ENCODE measurements at regions not wholly inside any gene's neighbourhood (a gene's known extent, or its start where the extent isn't known, plus 50 kb on each side); places are given as distances from the start of the nearest gene placed in this dataset.

DNA sequence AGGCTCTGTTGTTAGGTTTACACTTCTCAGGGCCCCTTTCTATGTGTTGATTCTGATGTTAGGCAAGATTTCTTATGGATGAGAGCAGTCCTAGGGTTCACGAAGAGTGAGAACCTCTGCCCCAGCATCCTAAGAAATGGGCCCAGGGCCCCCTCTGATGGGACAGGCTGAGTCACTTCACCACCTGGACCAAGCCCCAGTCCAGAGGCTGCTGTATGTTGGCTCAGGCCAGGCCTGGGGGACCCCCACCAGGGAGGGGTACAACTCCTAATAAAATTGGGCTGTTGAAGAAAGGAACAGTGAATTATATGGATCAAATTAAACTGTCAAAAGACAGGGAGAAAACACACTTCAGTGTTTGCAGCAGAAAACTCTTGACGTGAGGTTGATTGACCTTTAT is 365.9 kb upstream of the HS6ST1 start:
- TF ChIP-seq, protein P1, sequence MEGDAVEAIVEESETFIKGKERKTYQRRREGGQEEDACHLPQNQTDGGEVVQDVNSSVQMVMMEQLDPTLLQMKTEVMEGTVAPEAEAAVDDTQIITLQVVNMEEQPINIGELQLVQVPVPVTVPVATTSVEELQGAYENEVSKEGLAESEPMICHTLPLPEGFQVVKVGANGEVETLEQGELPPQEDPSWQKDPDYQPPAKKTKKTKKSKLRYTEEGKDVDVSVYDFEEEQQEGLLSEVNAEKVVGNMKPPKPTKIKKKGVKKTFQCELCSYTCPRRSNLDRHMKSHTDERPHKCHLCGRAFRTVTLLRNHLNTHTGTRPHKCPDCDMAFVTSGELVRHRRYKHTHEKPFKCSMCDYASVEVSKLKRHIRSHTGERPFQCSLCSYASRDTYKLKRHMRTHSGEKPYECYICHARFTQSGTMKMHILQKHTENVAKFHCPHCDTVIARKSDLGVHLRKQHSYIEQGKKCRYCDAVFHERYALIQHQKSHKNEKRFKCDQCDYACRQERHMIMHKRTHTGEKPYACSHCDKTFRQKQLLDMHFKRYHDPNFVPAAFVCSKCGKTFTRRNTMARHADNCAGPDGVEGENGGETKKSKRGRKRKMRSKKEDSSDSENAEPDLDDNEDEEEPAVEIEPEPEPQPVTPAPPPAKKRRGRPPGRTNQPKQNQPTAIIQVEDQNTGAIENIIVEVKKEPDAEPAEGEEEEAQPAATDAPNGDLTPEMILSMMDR (IDR thresholded peaks at IDR 0.05 in 4 of 5, conservative IDR thresholded peaks at IDR 0.05 in 1 of 5), result no peak
- TF ChIP-seq POLR2A (IDR thresholded peaks at IDR 0.05), result no peak
